H1 (cell line): ENCODE measurements at regions not wholly inside any gene's neighbourhood (a gene's known extent, or its start where the extent isn't known, plus 50 kb on each side); places are given as distances from the start of the nearest gene placed in this dataset.

Experiments used
- CTCF ChIA-PET: fragments of 300-600 bp; sonication (Branson Sonifier 250); formaldehyde crosslinking; loops from one replicate; lab custom pipeline; 2021; ENCODE audit not compliant: partially characterized antibody; lab: Charles Lee
- POLR2A ChIA-PET: fragments of 300-600 bp; sonication (Branson Sonifier 250); formaldehyde crosslinking; loops from one replicate; lab custom pipeline; 2021; ENCODE audit warnings: inconsistent platforms; ENCODE audit not compliant: partially characterized antibody; lab: Charles Lee
- DNase-seq, 2 experiments: peaks; one replicate each; pipeline versions ENCODE4 v3.0.0 to v3.0.0-alpha.2; 2010 to 2022; ENCODE audit warnings: low spot score in 2 of 2, low read depth in 1 of 2, mixed read lengths in 1 of 2
- FAIRE-seq: peaks from 2 replicates; lab custom pipeline; 2011; peaks lifted over from hg19 to GRCh38; lab: Jason Lieb, UNC
- H2AFZ ChIP-seq: 2 replicates; pipeline ENCODE4 v1.8.1; 2012; ENCODE audit warnings: low read length, inconsistent platforms
- H2AK5ac ChIP-seq: 2 replicates; pipeline ENCODE4 v1.6.1; 2013; ENCODE audit warnings: low read depth, low read length
- H2BK120ac ChIP-seq: replicated peaks from 2 replicates; pipeline ENCODE3; 2013; ENCODE audit warnings: low read depth, low read length, inconsistent platforms
- H2BK12ac ChIP-seq: 2 replicates; pipeline ENCODE4 v1.6.1; 2013; ENCODE audit warnings: low read depth, low read length
- H2BK15ac ChIP-seq: 2 replicates; pipeline ENCODE4 v1.6.1; 2013; ENCODE audit warnings: low read length
- H2BK20ac ChIP-seq: 2 replicates; pipeline ENCODE4 v1.6.1; 2013; ENCODE audit warnings: low read length
- H2BK5ac ChIP-seq: 2 replicates; pipeline ENCODE4 v1.6.1; 2013; ENCODE audit warnings: low read depth, low read length
- H3K14ac ChIP-seq: 2 replicates; pipeline ENCODE4 v1.6.1; 2013; ENCODE audit warnings: inconsistent platforms; ENCODE audit not compliant: insufficient read length
- H3K18ac ChIP-seq: 2 replicates; pipeline ENCODE4 v1.6.1; 2013; ENCODE audit warnings: low read length; ENCODE audit errors: extremely low read depth
- H3K23ac ChIP-seq: 2 replicates; pipeline ENCODE4 v1.6.1; 2013; ENCODE audit warnings: inconsistent platforms; ENCODE audit not compliant: insufficient read length
- H3K23me2 ChIP-seq: 2 replicates; pipeline ENCODE4 v1.6.1; 2013; ENCODE audit warnings: low read depth, low read length
- H3K27ac ChIP-seq: 2 replicates; pipeline ENCODE4 v1.6.1; 2011; ENCODE audit warnings: low read depth, low read length, inconsistent platforms
- H3K27me3 ChIP-seq, 4 experiments: replicated peaks in 1 of 4; 1 replicate in 1 of 4; 2 replicates in 3 of 4; pipeline versions ENCODE4 v1.6.1 to v1.8.1; 2011 to 2013; ENCODE audit warnings: low read length in 3 of 4, mild to moderate bottlenecking in 3 of 4, inconsistent platforms in 2 of 4, mixed read lengths in 2 of 4, moderate library complexity in 1 of 4; ENCODE audit not compliant: control insufficient read depth in 3 of 4, insufficient read depth in 3 of 4; ENCODE audit errors: extremely low read depth in 1 of 4
- H3K36me3 ChIP-seq, 4 experiments: 2 replicates each; pipeline versions ENCODE4 v1.6.1 to v1.8.1; 2011 to 2013; ENCODE audit warnings: mild to moderate bottlenecking in 4 of 4, low read length in 3 of 4, moderate library complexity in 2 of 4, control low read depth in 1 of 4, inconsistent platforms in 1 of 4; ENCODE audit not compliant: insufficient read depth in 4 of 4, control insufficient read depth in 2 of 4
- H3K4ac ChIP-seq: replicated peaks from 2 replicates; pipeline ENCODE3; 2013; ENCODE audit warnings: low read length, low read depth, mixed read lengths, inconsistent platforms; ENCODE audit not compliant: insufficient read length
- H3K4me1 ChIP-seq, 4 experiments: replicated peaks in 1 of 4; 1 replicate in 1 of 4; 2 replicates in 3 of 4; pipeline versions ENCODE4 v1.6.1 to v1.8.1; 2011 to 2013; ENCODE audit warnings: low read length in 3 of 4, inconsistent platforms in 2 of 4, mixed read lengths in 1 of 4; ENCODE audit not compliant: insufficient read depth in 4 of 4, control insufficient read depth in 3 of 4
- H3K4me2 ChIP-seq, 2 experiments: 2 replicates each; pipeline versions ENCODE4 v1.6.1 to v1.8.1; 2011 to 2013; ENCODE audit warnings: low read depth in 2 of 2, low read length in 2 of 2, control low read depth in 1 of 2, inconsistent platforms in 1 of 2, mild to moderate bottlenecking in 1 of 2; ENCODE audit not compliant: insufficient read depth in 1 of 2
- H3K4me3 ChIP-seq, 4 experiments: fragments of 200-600, 300-600 bp in 1 of 4; sonication (generic), shearing (Covaris generic), sonication (Bioruptor Twin) in 1 of 4; 2 replicates each; pipeline versions ENCODE4 v1.5.1 to v1.8.1; 2011 to 2016; ENCODE audit warnings: low read length in 4 of 4, low read depth in 3 of 4, control low read depth in 2 of 4, inconsistent platforms in 2 of 4, mild to moderate bottlenecking in 2 of 4, mixed read lengths in 1 of 4, moderate library complexity in 1 of 4; ENCODE audit not compliant: insufficient read depth in 2 of 4; ENCODE audit errors: extremely low read depth in 1 of 4
- H3K56ac ChIP-seq: replicated peaks from 2 replicates; pipeline ENCODE3; 2013; ENCODE audit warnings: low read depth, mild to moderate bottlenecking, mixed read lengths, low read length, inconsistent platforms; ENCODE audit not compliant: insufficient read length
- H3K79me1 ChIP-seq: 2 replicates; pipeline ENCODE4 v1.6.1; 2013; ENCODE audit warnings: low read depth, low read length, control low read depth
- H3K79me2 ChIP-seq, 2 experiments: 2 replicates each; pipeline versions ENCODE4 v1.6.1 to v1.8.1; 2012 to 2013; ENCODE audit warnings: low read length in 2 of 2, mild to moderate bottlenecking in 2 of 2, inconsistent platforms in 1 of 2; ENCODE audit not compliant: insufficient read depth in 2 of 2, control insufficient read depth in 1 of 2
- H3K9ac ChIP-seq, 4 experiments: replicated peaks in 1 of 4; 1 replicate in 1 of 4; 2 replicates in 3 of 4; pipeline versions ENCODE4 v1.6.1 to v1.8.1; 2011 to 2013; ENCODE audit warnings: low read depth in 3 of 4, low read length in 3 of 4, control low read depth in 2 of 4, mild to moderate bottlenecking in 2 of 4, moderate library complexity in 2 of 4, inconsistent platforms in 1 of 4; ENCODE audit errors: extremely low read depth in 1 of 4
- H3K9me3 ChIP-seq, 2 experiments: 2 replicates each; pipeline versions ENCODE4 v1.6.1 to v1.8.1; 2012 to 2013; ENCODE audit warnings: mild to moderate bottlenecking in 2 of 2, moderate library complexity in 2 of 2, control low read depth in 1 of 2, inconsistent platforms in 1 of 2, low read depth in 1 of 2, low read length in 1 of 2, mixed read lengths in 1 of 2; ENCODE audit not compliant: insufficient read depth in 2 of 2
- H4K20me1 ChIP-seq, 2 experiments: replicated peaks in 1 of 2; 2 replicates each; pipeline versions ENCODE3 to v1.8.1; 2011 to 2013; ENCODE audit warnings: inconsistent platforms in 2 of 2, low read length in 2 of 2, mild to moderate bottlenecking in 1 of 2; ENCODE audit not compliant: insufficient read depth in 2 of 2, control insufficient read depth in 1 of 2
- H4K5ac ChIP-seq: 2 replicates; pipeline ENCODE4 v1.6.1; 2013; ENCODE audit warnings: low read length, low read depth, mixed read lengths, inconsistent platforms; ENCODE audit not compliant: insufficient read length
- H4K8ac ChIP-seq: 2 replicates; pipeline ENCODE4 v1.8.0; 2013; ENCODE audit warnings: mild to moderate bottlenecking, moderate library complexity, low read length, inconsistent platforms; ENCODE audit not compliant: insufficient read depth; ENCODE audit errors: extremely low read depth
- H4K91ac ChIP-seq: replicated peaks from 2 replicates; pipeline ENCODE3; 2013; ENCODE audit warnings: low read length, mixed read lengths, inconsistent platforms; ENCODE audit not compliant: insufficient read length
- CBX5 ChIP-seq: fragments of 300-800, 300-1000 bp; sonication (generic); IDR thresholded peaks from 2 replicates; pipeline ENCODE4 v1.7.1; 2016; ENCODE audit warnings: antibody characterized with exemption, low read length, low read depth
- CHD2 ChIP-seq: IDR thresholded peaks from 2 replicates; pipeline ENCODE4 v1.6.1; 2012; ENCODE audit warnings: low read length, improper control_type of control experiment
- JUN ChIP-seq: IDR thresholded peaks from 2 replicates; pipeline ENCODE4 v1.6.1; 2011; ENCODE audit warnings: low read depth, mild to moderate bottlenecking, improper control_type of control experiment, low read length
- POLR2A ChIP-seq, 2 experiments: IDR thresholded peaks; 1 replicate in 1 of 2; 2 replicates in 1 of 2; pipeline ENCODE4 v1.6.1; 2011; ENCODE audit warnings: low read depth in 2 of 2, low read length in 2 of 2, mild to moderate bottlenecking in 2 of 2; ENCODE audit errors: control extremely low read depth in 1 of 2
- RBBP5 ChIP-seq: IDR thresholded peaks from 2 replicates; pipeline ENCODE4 v1.7.1; 2012; ENCODE audit warnings: low read depth, mild to moderate bottlenecking, inconsistent platforms, low read length, moderate library complexity, borderline replicate concordance
- RNF2 ChIP-seq: fragments of 200-900, 300-1000 bp; sonication (generic); IDR thresholded peaks from 2 replicates; pipeline ENCODE4 v1.7.1; 2016; ENCODE audit warnings: borderline replicate concordance, low read depth, mild to moderate bottlenecking, antibody characterized with exemption, low read length; ENCODE audit not compliant: poor library complexity, severe bottlenecking; ENCODE audit errors: missing control alignments
- SIRT6 ChIP-seq: IDR thresholded peaks from one replicate; pipeline ENCODE4 v1.7.1; 2012; ENCODE audit warnings: low read length, inconsistent platforms
- TAF1 ChIP-seq: IDR thresholded peaks from 2 replicates; pipeline ENCODE4 v1.6.1; 2011; ENCODE audit warnings: mild to moderate bottlenecking, low read depth, low read length
- TCF12 ChIP-seq: IDR thresholded peaks from 2 replicates; pipeline ENCODE4 v1.6.1; 2011; ENCODE audit warnings: low read depth, mild to moderate bottlenecking, low read length
- USF2 ChIP-seq: IDR thresholded peaks from 2 replicates; pipeline ENCODE4 v1.6.1; 2011; ENCODE audit warnings: low read length, improper control_type of control experiment
- TF ChIP-seq, protein P1 (sequence below): IDR thresholded peaks from 2 replicates; pipeline ENCODE4 v1.6.1; 2011; ENCODE audit warnings: low read depth, mild to moderate bottlenecking, low read length; ENCODE audit not compliant: insufficient read depth
- TF ChIP-seq, protein P2 (sequence below): IDR thresholded peaks from 2 replicates; pipeline ENCODE4 v1.6.1; 2012; ENCODE audit warnings: inconsistent platforms

DNA sequence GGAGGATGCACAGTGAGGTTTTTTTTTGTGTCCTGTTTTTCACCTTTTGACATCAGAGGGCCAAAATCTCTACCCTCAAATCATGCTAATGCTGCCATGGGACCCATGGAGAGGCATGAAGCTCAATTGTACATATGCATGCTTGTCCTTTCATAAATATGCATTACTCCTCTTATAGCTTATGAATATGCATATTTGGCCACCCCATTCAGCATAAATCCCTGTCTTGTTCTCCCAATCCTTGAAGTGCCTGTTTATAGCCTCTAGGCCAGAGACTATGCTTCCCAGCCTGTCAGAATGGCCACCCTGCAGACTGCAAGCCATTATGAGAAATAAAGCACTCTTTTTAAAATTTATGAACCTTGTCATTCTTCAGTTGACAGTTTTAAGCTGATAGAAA lies 696.4 kb upstream of the ZNF804A start:
- H3K36me3 ChIP-seq = no peaks in the 10 kb centered on the region
- H3K27me3 ChIP-seq = no peaks in the 10 kb centered on the region
- H3K4me1 ChIP-seq = no peaks in the 10 kb centered on the region
- no peak overlapping the region for H3K23ac ChIP-seq
- no peak overlapping the region for H3K18ac ChIP-seq
- H2AK5ac ChIP-seq = no peak overlapping the region
- FAIRE-seq (no peak), DNase-seq (no peak)
- H3K56ac ChIP-seq = no peak overlapping the region
- no peak overlapping the region for H4K5ac ChIP-seq
- H3K9me3 ChIP-seq = no peaks in the 10 kb centered on the region
- H2AFZ ChIP-seq = no peak overlapping the region
- TF ChIP-seq SIRT6 (no peak), TAF1 (no peak), CBX5 (no peak), RBBP5 (no peak), USF2 (no peak), TCF12 (no peak), CHD2 (no peak), POLR2A (IDR thresholded peaks at IDR 0.05; ENCODE audit: control extremely low read depth in 1 of 2, low read depth in 2 of 2, low read length in 2 of 2) (no peak), JUN (no peak), RNF2 (no peak)
- TF ChIP-seq, protein P1, sequence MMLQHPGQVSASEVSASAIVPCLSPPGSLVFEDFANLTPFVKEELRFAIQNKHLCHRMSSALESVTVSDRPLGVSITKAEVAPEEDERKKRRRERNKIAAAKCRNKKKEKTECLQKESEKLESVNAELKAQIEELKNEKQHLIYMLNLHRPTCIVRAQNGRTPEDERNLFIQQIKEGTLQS = no peak
- TF ChIP-seq, protein P2, sequence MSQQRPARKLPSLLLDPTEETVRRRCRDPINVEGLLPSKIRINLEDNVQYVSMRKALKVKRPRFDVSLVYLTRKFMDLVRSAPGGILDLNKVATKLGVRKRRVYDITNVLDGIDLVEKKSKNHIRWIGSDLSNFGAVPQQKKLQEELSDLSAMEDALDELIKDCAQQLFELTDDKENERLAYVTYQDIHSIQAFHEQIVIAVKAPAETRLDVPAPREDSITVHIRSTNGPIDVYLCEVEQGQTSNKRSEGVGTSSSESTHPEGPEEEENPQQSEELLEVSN = no peak
- no peak overlapping the region for H3K4ac ChIP-seq
- no peaks in the 10 kb centered on the region for H4K20me1 ChIP-seq
- H3K79me1 ChIP-seq = no peaks in the 10 kb centered on the region
- no peak overlapping the region for H2BK20ac ChIP-seq
- no peak overlapping the region for H2BK120ac ChIP-seq
- no peak overlapping the region for H3K4me2 ChIP-seq
- no peak overlapping the region for H3K27ac ChIP-seq
- H3K14ac ChIP-seq = no peak overlapping the region
- ChIA-PET POLR2A (no interaction called here), CTCF (interaction anchor here (0.6 kb wide), 1 partner anchor 8 kb away, joined by 3 read pairs; no protein-coding TSS in a partner anchor)
- no peak overlapping the region for H2BK15ac ChIP-seq
- H4K91ac ChIP-seq = no peak overlapping the region
- no peaks in the 10 kb centered on the region for H3K23me2 ChIP-seq
- H3K4me3 ChIP-seq = no peak overlapping the region
- no peak overlapping the region for H3K9ac ChIP-seq
- no peaks in the 10 kb centered on the region for H3K79me2 ChIP-seq
- H2BK5ac ChIP-seq = no peak overlapping the region
- no peak overlapping the region for H4K8ac ChIP-seq
- H2BK12ac ChIP-seq = no peak overlapping the region
